ENCODE measurements at regions not wholly inside any gene's neighbourhood (a gene's known extent, or its start where the extent isn't known, plus 50 kb on each side); places are given as distances from the start of the nearest gene placed in this dataset.

- Histone ChIP-seq H4K20me1 (ENCODE audit: insufficient read depth, low read length) (no peaks in the 10 kb centered on the region), H3K9ac (ENCODE audit: low read length) (no peak overlapping the region), H2AFZ (ENCODE audit: low read depth, low read length) (no peak overlapping the region), H3K4me3 (ENCODE audit: insufficient read depth, low read depth, low read length) (no peak overlapping the region), H3K4me2 (ENCODE audit: low read length) (no peak overlapping the region), H3K36me3 (ENCODE audit: insufficient read depth, low read length) (no peaks in the 10 kb centered on the region), H3K27ac (ENCODE audit: low read depth, low read length) (no peak overlapping the region), H3K27me3 (ENCODE audit: insufficient read depth, low read length) (no peaks in the 10 kb centered on the region), H3K4me1 (ENCODE audit: insufficient read depth, low read length) (no peaks in the 10 kb centered on the region), H3K9me3 (ENCODE audit: insufficient read depth, low read depth, low read length) (peaks cover 8% of the 10 kb centered on the region), H3K79me2 (ENCODE audit: insufficient read depth, low read length) (no peaks in the 10 kb centered on the region)
- no peaks in the 10 kb centered on the region for H3K27me3 Mint-ChIP-seq (ENCODE audit: low read depth, unreplicated experiment)
- H3K36me3 Mint-ChIP-seq (ENCODE audit: low read depth, unreplicated experiment), result no peaks in the 10 kb centered on the region
- no peak for FAIRE-seq
- no peak for DNase-seq (ENCODE audit: low read depth)
- TF ChIP-seq CTCF (IDR thresholded peaks at IDR 0.05; ENCODE audit: insufficient read depth, low read depth, low read length) (no peak), EZH2 (IDR thresholded peaks at IDR 0.05; ENCODE audit: insufficient read depth, low read length) (no peak)
- H3K27ac Mint-ChIP-seq (ENCODE audit: unreplicated experiment), result no peak overlapping the region
- H3K4me3 Mint-ChIP-seq (ENCODE audit: unreplicated experiment), result no peak overlapping the region
- peaks cover 10% of the 10 kb centered on the region for H3K9me3 Mint-ChIP-seq (ENCODE audit: unreplicated experiment)
- peaks cover 2% of the 10 kb centered on the region for H3K4me1 Mint-ChIP-seq (ENCODE audit: low read depth, unreplicated experiment)
These were observed 161.3 kb downstream of the YIPF5 start for GRCh38 chr5:144009116-144009515.

GRCh38 chr5:144011388-144011787, 159.1 kb downstream of the YIPF5 start:
- H3K36me3 ChIP-seq (ENCODE audit: insufficient read depth, low read length), result no peaks in the 10 kb centered on the region
- no peaks in the 10 kb centered on the region for H3K36me3 Mint-ChIP-seq (ENCODE audit: low read depth, unreplicated experiment)
- no peak overlapping the region for H2AFZ ChIP-seq (ENCODE audit: low read depth, low read length)
- DNase-seq (ENCODE audit: low read depth) (no peak), FAIRE-seq (no peak)
- H3K4me1 ChIP-seq (ENCODE audit: insufficient read depth, low read length), result no peaks in the 10 kb centered on the region
- H3K4me1 Mint-ChIP-seq (ENCODE audit: low read depth, unreplicated experiment), result no peaks in the 10 kb centered on the region
- no peak overlapping the region for H3K4me2 ChIP-seq (ENCODE audit: low read length)
- peaks cover 8% of the 10 kb centered on the region for H3K9me3 ChIP-seq (ENCODE audit: insufficient read depth, low read depth, low read length)
- TF ChIP-seq EZH2 (IDR thresholded peaks at IDR 0.05; ENCODE audit: insufficient read depth, low read length) (no peak), CTCF (IDR thresholded peaks at IDR 0.05; ENCODE audit: insufficient read depth, low read depth, low read length) (no peak)
- no peaks in the 10 kb centered on the region for H4K20me1 ChIP-seq (ENCODE audit: insufficient read depth, low read length)
- no peaks in the 10 kb centered on the region for H3K79me2 ChIP-seq (ENCODE audit: insufficient read depth, low read length)
- no peak overlapping the region for H3K4me3 Mint-ChIP-seq (ENCODE audit: unreplicated experiment)
- peaks cover 9% of the 10 kb centered on the region for H3K9me3 Mint-ChIP-seq (ENCODE audit: unreplicated experiment)
- H3K9ac ChIP-seq (ENCODE audit: low read length), result no peak overlapping the region
- no peaks in the 10 kb centered on the region for H3K27me3 ChIP-seq (ENCODE audit: insufficient read depth, low read length)
- no peaks in the 10 kb centered on the region for H3K27me3 Mint-ChIP-seq (ENCODE audit: low read depth, unreplicated experiment)
- H3K4me3 ChIP-seq (ENCODE audit: insufficient read depth, low read depth, low read length), result no peak overlapping the region
- no peak overlapping the region for H3K27ac ChIP-seq (ENCODE audit: low read depth, low read length)
- H3K27ac Mint-ChIP-seq (ENCODE audit: unreplicated experiment), result no peak overlapping the region

- Histone ChIP-seq H3K36me3 (ENCODE audit: insufficient read depth, low read length) (no peaks in the 10 kb centered on the region), H3K27ac (ENCODE audit: low read depth, low read length) (no peak overlapping the region), H3K27me3 (ENCODE audit: insufficient read depth, low read length) (no peaks in the 10 kb centered on the region), H3K4me1 (ENCODE audit: insufficient read depth, low read length) (no peaks in the 10 kb centered on the region), H3K4me3 (ENCODE audit: insufficient read depth, low read depth, low read length) (no peak overlapping the region), H3K4me2 (ENCODE audit: low read length) (no peak overlapping the region), H4K20me1 (ENCODE audit: insufficient read depth, low read length) (no peaks in the 10 kb centered on the region), H3K9me3 (ENCODE audit: insufficient read depth, low read depth, low read length) (peaks cover 8% of the 10 kb centered on the region), H2AFZ (ENCODE audit: low read depth, low read length) (no peak overlapping the region), H3K79me2 (ENCODE audit: insufficient read depth, low read length) (no peaks in the 10 kb centered on the region), H3K9ac (ENCODE audit: low read length) (no peak overlapping the region)
- TF ChIP-seq EZH2 (IDR thresholded peaks at IDR 0.05; ENCODE audit: insufficient read depth, low read length) (no peak), CTCF (IDR thresholded peaks at IDR 0.05; ENCODE audit: insufficient read depth, low read depth, low read length) (no peak)
- Mint-ChIP-seq H3K36me3 (ENCODE audit: low read depth, unreplicated experiment) (no peaks in the 10 kb centered on the region), H3K27ac (ENCODE audit: unreplicated experiment) (no peak overlapping the region), H3K27me3 (ENCODE audit: low read depth, unreplicated experiment) (no peaks in the 10 kb centered on the region), H3K4me3 (ENCODE audit: unreplicated experiment) (no peak overlapping the region), H3K9me3 (ENCODE audit: unreplicated experiment) (peaks cover 9% of the 10 kb centered on the region), H3K4me1 (ENCODE audit: low read depth, unreplicated experiment) (no peaks in the 10 kb centered on the region)
- FAIRE-seq, result no peak
- no peak for DNase-seq (ENCODE audit: low read depth)
These were observed 156.6 kb downstream of the YIPF5 start for GRCh38 chr5:144013816-144014215.
